Heart left ventricle (tissue), 13 donors: ENCODE measurements at regions not wholly inside any gene's neighbourhood (a gene's known extent, or its start where the extent isn't known, plus 50 kb on each side); places are given as distances from the start of the nearest gene placed in this dataset.

ENCODE experiments used
- POLR2A ChIP-seq, 2 donors: fragments of 450-650 bp; IDR thresholded peaks; one replicate each; pipeline ENCODE4 v1.6.1; 2017; ENCODE audit warnings: antibody characterized with exemption in 2 of 2, mild to moderate bottlenecking in 2 of 2, moderate library complexity in 2 of 2
- TF ChIP-seq, protein P1 (sequence below), 12 donors: fragments of 200-600 bp; sonication (generic) in 4 of 12; IDR thresholded peaks; one replicate each; pipeline versions ENCODE4 v1.5.0 to v1.8.0; 2018 to 2022; ENCODE audit warnings: antibody characterized with exemption in 12 of 12, mild to moderate bottlenecking in 5 of 12
- donor health status: ischemic (EF 13 %, LVEDD 7.1; RV severe dilation, severe dysfunction).
- donor health status: DM: no; HTN: yes; CAD: no.
- donor health status: DM: no; HTN: no; CAD: no.
- donor health status: ischemic (EF 25% LVEDD 6.9; RV normal size, moderate dysfunction).
- donor health status: ischemic (EF 25% LVEDD 5.7; RV mildly dilated, moderate dysfunction).
- donor health status: ischemic (EF 35%, LVEDD 5.7; RV mildly dilated, moderate dysfunction).
- donor health status: nonischemic (EF 11% LVEDD 7.7; RV severe dilation, severe dysfunction).
- donor health status: DM: yes; HTN: yes; CAD: no.
- donor health status: PGD.
- donor health status: ischemic (EF 29% LVEDD 5.4; RV normal size, mild dysfunction).
- donor health status: nonischemic (EF 23%, LVEDD 6.1; RV moderate dilation, normal function).

DNA sequence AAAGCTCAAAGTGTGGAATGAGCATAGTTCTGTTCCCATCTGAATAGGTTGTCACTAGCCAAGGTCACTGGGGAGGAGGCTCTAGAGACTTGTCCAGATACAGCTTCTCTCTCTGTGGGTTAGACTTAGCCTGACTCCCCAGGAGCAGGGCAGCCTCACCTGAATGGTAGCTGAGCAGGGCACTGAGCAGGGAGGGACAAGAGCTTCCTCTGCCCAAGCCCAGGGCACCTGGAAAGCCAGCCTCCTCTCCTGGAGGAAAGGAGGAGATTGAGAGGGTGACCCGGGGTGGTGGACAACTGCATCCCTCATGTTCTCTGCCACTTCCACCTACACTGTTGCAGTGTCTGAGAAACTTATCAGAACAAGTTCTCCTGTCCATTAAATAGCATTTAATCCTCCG is 59.0 kb upstream of the F3 start:
- TF ChIP-seq, protein P1, sequence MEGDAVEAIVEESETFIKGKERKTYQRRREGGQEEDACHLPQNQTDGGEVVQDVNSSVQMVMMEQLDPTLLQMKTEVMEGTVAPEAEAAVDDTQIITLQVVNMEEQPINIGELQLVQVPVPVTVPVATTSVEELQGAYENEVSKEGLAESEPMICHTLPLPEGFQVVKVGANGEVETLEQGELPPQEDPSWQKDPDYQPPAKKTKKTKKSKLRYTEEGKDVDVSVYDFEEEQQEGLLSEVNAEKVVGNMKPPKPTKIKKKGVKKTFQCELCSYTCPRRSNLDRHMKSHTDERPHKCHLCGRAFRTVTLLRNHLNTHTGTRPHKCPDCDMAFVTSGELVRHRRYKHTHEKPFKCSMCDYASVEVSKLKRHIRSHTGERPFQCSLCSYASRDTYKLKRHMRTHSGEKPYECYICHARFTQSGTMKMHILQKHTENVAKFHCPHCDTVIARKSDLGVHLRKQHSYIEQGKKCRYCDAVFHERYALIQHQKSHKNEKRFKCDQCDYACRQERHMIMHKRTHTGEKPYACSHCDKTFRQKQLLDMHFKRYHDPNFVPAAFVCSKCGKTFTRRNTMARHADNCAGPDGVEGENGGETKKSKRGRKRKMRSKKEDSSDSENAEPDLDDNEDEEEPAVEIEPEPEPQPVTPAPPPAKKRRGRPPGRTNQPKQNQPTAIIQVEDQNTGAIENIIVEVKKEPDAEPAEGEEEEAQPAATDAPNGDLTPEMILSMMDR (IDR thresholded peaks at IDR 0.05), result no peak
- no peak for TF ChIP-seq POLR2A (IDR thresholded peaks at IDR 0.05)
